NCI-H526 treated with DMSO at 0.1 percent for 48 hours (cell line): ENCODE measurements at regions not wholly inside any gene's neighbourhood (a gene's known extent, or its start where the extent isn't known, plus 50 kb on each side); places are given as distances from the start of the nearest gene placed in this dataset.

Experiments
- DNase-seq: peaks from one replicate; lab custom pipeline; 2025; lab: John Stamatoyannopoulos, UW

GRCh38 chr6:4615891-4616290 lies 160.3 kb upstream of the CDYL start:
- DNase-seq = no peak

DNA sequence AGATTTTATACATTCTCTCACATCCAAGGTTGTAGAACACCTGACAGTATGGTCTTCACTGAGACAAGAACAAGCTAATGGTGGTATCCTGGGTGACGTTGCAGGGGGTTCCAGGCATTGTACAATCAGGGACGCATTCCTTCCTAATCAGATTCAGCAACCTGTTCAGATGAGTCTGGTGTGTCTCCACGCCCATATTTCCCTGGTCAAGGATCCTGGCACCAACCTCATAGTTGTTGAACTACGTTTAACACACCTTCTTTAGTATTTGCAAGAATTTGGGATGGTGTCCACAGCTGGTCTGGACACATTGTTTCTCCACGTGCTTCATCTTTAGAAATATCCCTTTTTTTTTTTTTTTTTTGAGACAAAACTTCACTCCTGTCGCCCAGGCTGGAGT lies 161.0 kb upstream of the CDYL start:
- no peak for DNase-seq

GRCh38 chr6:4614637-4615036 lies 161.6 kb upstream of the CDYL start:
- DNase-seq = no peak

DNA sequence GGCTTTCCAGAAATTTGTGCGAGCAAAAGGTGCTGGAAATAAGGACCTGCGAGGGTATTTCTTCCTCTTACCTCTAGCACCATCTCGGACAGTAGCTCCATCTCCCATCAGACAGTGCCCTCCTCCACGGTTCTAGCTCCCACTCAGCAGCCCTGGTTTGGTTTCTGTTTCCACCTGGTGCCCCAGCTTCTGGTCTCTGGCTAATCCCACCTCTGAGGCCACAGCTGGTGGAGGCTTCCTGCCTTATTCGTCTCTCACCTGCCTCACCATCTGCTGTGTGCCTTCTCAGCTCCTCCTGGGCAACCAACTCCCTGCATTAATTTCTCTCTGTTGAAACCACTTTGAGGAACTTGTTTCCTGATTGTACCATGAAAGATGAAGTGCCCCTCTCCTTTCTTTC lies 162.4 kb upstream of the CDYL start:
- no peak for DNase-seq

GRCh38 chr6:4613381-4613780 lies 162.8 kb upstream of the CDYL start:
- no peak for DNase-seq

GRCh38 chr6:4612636-4613171 lies 163.5 kb upstream of the CDYL start:
- DNase-seq = no peak

DNA sequence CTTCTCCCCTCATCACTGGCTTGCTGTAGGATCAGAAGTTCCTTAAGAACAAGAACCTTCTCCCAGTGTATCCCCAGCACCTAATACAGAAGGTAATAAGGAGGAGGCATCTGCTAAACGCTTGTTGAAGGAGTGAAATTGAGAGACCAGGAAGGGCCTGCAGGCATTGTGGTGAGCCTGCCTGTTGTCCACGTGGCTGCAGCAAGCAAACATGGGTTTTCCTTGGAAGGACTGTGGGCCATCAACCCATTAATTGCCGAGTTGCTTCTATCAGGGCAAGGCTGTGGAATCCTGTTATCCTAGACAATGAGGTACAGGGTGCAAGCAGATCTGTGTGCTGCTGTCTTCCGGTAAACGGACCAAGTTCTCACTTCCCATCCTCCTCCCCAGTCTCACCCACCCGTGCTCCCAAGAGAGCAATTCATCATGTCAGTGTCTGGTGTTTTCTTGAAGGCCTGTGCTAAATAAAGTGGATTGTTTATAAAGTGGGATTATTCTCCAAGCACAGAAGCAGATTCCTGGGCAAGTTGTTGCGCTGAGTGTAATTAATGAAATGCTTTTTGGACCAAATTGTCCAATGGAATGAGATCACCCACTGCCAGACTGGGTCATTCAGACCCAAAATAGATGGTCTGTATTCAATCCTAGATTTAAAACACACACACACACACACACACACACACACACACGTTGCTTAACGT lies 164.6 kb upstream of the CDYL start:
- DNase-seq = no peak

DNA sequence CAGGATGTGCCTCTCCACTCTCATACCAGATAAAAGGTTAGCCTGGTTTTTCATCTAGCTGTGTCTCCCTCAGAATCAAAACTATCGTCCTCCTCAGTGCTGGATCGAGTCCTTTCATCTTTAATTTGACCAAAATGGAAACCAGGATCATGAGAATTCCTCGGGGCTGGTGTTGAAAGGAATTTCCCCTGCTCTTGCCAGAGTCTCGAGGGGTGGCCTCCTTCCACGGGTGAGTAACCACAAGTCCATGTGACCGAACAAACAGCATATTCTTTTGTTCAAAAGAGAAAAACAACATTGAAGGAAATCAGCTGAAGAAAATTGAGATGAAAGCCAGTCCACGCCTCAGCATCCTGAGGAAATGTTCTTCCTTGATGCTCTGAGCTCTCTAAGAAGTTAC lies 165.9 kb upstream of the CDYL start:
- no peak for DNase-seq

DNA sequence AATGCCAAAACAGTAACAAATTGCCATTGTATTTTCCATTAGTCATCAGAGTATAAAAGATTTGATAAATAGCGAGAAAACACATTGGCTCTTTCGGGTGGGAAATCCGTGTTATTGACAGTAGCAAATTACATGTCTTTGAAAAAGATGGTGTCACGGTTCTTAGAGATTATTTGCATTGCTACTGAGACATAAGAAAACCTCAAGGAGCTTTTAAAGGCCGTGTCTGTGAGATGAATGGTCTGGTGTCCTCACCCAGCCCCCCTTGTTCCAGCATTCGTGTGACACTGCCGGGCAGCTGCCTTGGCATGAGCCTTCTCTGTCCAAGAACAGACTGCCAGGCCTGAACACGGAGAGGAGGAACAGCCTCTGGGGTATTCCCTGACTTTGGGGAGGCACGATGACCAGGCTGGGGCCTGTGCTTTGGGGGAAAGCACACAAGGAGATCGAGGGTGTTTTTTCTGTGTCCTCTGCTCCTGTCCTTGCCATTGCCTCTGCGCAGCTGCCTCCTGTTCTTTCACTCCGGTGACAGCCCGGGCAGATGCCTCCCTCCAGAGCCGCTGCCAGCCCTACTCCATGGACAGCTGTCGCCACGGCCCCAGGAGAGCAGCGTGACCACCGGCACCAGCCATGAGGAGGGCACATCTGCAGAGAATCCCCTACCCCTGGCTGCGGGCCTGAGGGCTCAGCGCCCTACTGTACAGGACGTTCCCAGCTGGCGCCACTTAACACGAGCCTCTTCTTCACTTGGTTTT lies 167.7 kb upstream of the CDYL start:
- DNase-seq = no peak

- DNase-seq = no peak
Measured at GRCh38 chr6:4607793-4608192, 168.4 kb upstream of the CDYL start.

DNA sequence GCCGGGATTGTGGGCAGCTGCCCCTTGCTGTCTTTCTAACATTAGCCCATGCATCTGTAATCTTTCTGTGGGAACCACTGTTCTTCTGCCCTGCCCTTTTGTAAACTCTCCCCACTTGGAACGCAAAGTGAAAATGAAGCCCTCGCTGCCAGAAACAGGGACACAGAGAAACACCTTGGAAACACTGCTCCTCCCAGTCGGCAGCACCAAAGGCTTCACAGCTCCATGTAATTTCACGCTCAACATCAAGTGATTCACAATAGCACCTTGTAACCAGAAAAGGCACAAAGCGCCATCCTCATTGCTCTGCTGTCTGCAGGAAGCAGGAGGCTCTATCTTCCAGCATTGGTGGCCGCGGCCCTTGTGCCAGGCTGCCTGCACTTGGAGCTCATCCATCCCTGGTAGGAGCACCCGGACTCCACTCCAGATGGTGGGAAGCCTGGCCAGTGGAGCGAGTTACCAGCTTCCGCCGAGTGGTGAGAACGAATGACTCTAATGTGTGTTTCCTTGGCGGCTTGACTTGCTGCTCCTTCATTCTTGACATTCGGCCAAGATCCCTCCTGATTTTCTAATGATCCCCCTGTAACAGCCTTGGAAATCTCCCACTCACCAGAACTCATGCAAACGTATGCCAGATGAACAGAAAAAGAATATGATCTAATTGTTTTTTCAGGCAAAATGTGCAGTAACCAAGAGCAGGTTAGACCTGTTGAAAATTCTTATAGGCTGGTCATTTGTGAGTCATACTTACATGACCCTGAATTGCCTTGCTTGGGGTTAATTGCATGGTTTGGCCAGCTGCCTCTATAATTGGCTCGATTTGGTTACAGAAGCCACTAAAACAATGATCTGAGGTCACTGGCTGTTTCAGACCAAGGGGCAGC lies 169.1 kb upstream of the CDYL start:
- DNase-seq = no peak

DNA sequence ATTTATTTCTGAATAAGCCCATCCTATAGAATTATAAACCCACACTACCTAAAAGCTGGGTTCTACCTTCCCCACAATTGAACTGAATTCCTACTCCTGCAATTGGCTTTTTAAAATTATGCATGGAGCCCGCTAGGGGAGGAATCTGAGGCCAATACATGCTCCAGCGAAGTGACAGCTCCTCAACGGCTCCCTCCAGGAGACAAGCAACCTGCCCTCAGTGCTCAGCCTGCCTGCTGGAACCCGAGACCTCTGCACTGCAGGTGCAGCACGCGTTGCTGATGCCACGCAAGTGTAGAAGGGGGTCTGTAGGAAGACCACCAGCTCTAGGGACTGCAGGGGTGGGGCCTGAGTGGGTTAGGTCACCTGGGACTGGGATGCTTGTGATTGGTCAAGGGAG lies 170.2 kb upstream of the CDYL start:
- no peak for DNase-seq

DNA sequence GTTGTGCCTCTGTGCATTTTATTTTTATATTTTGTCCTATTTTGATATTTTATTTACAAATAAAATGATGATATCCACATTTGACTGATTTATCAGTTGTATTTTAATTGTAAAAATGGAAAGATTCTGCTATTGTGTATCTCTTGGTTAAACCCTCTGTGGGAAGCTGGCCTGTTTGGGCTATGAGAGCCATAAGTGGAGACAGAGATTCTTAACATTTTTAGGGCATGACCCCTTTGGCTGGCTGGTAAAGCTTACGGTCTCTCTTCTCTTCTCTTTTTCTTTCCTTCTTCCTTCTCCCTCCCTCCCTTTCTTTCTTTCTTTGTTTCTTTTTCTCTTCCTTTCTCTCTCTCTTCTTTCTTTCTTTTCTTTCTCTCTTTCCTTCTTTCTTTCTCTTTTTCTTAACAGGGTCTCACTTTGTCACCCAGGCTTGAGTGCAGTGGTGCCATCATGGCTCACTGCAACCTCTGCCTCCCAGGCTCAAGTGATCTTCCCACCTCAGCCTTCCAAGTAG lies 172.3 kb upstream of the CDYL start:
- DNase-seq = no peak

- DNase-seq = no peak
Measured at GRCh38 chr6:4603291-4603690, 172.9 kb upstream of the CDYL start.

- no peak for DNase-seq
Measured at GRCh38 chr6:4599924-4600323, 176.3 kb upstream of the CDYL start.

- DNase-seq = no peak
Measured at GRCh38 chr6:4598384-4598995, 177.7 kb upstream of the CDYL start.

- no peak for DNase-seq
Measured at GRCh38 chr6:4593951-4594350, 182.3 kb upstream of the CDYL start.

GRCh38 chr6:4592026-4592425 lies 184.2 kb upstream of the CDYL start:
- no peak for DNase-seq

- DNase-seq = no peak
Measured at GRCh38 chr6:4591218-4591617, 185.0 kb upstream of the CDYL start.

DNA sequence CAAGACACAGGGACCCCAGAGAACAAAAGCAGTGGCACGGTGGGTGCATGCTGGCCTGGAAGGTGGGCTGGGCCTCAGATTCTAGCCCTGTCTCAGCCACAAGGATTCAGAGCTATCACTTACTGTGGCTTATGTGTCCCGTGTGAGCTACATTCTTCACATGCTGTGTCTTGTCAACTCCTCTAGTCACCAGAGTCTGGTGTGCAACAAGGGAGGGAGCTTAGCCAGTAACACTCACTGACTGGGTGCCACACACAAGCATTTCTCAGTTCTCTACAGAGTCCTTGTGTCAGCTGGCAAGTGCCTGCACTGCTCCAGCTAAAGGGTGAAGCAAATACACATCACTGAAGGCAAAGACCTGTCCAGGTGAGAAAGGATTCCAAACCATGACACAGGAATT lies 186.9 kb upstream of the CDYL start:
- DNase-seq = no peak

- DNase-seq = no peak
Measured at GRCh38 chr6:4588581-4588980, 187.6 kb upstream of the CDYL start.

DNA sequence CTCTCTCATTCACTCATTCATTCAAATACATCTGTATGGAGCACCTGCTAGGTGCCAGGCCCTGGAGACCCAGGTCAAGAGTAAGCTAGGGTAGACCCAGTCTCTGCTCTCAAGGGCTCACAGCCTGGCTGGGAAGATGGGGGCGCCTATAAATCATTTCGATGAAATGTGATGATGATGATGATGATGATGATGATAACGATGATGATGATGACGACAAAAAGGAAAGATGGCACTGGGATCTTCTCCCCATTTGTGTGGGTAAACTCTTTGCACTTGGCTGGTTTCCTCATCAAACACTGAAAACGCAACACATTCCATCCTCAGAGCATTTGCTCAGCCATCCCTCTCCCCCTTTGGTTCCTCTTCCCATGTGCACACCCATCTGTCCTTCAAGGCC lies 188.0 kb upstream of the CDYL start:
- DNase-seq = no peak
